Lung microvascular endothelial cell (primary cell): ENCODE measurements at regions not wholly inside any gene's neighbourhood (a gene's known extent, or its start where the extent isn't known, plus 50 kb on each side); places are given as distances from the start of the nearest gene placed in this dataset.
"Not testable (repeated sequence)": the region's sequence is repeated elsewhere in the genome, so short reads cannot be mapped to it uniquely, and the experiment has no call there.

ENCODE experiments used
- DNase-seq, 2 donors: peaks; one replicate each; pipeline versions ENCODE4 v3.0.0 to v3.0.0-alpha.2; 2010; ENCODE audit warnings: low read depth in 2 of 2

GRCh38 chr11:57047610-57048009, 58.9 kb downstream of the OR5AK2 start:
- no peak for DNase-seq

DNA sequence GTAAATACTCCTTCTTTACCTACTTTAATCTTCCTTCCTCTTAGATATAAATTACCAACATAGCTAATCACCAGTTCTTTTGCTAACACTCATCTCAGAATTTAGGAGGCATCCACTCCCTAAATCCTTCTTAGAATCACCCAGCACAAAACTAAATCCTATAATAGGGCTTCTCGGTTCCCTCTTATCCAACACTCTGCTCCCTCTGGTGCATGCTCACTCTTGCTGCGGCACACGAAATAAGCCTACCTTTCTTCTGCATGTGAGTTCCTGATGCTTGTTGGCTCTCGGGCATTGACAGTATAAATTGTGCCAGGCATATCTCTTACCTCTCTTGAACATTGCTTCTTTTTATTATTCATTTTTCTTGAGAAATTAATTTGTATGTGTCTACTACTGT, 61.0 kb downstream of the OR5AK2 start:
- DNase-seq, result no peak

GRCh38 chr11:57054817-57055216, 66.1 kb downstream of the OR5AK2 start:
- DNase-seq, result no peak

DNA sequence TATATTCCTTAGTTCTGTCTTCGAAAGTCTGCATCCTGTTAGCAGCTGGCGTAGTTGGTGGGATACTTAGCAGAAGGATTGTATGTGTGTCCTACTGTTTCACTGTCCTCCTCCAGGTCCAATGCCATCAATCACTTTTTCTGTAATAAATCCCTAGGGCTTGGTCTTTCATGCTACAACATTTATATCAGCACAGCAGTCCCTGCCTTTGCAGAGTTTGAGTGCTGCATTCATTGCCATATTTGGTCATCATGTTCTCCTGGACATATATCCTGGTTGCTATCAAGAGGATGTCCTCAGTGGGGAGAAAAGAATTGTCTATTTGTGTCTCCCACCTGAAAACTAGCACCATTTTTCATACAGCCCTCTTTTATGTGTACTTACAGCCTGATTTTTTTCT, 67.0 kb downstream of the OR5AK2 start:
- DNase-seq, result no peak

DNA sequence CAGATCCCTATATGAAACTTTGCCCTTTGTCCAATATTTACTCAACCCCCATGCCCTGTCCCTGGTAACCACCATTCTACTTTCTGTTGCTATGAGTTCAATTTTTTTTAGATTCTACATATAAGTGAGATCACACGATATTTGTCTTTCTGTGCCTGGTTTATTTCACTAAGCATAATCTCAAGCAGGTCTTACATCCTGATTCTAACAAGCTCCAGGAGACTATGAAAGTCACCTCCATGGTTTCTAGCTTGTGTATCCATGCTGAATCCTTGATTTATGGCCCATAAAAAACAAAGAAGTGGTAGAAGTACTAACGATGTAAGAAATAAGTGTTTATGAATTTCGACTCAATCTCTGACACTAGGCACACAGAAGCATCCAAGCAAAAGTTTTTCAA, 68.0 kb downstream of the OR5AK2 start:
- DNase-seq, result no peak

- no peak for DNase-seq
Observed at GRCh38 chr11:57057561-57057960, 68.8 kb downstream of the OR5AK2 start.

GRCh38 chr11:57062957-57063356, 74.2 kb downstream of the OR5AK2 start:
- DNase-seq, result not testable (repeated sequence)

DNA sequence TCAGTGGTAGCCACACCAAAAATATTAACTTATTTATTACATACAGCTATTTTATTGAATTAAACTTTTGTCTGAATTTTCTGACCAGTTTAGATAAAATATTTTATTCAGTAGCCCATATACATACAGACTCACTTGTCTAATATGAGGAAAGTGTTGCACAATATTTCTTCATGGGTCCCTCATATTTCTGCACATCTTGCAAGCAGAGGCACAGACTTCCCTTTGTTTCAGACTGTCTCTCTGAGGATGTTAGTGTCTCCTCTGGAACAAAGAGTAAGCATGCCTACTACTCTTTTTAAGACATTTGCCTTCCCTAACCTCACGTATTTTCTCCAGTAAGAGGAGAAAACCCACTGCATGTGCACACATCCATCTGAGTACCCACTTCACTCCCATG, 81.2 kb downstream of the OR5AK2 start:
- no peak for DNase-seq

GRCh38 chr11:57071829-57072228, 83.1 kb downstream of the OR5AK2 start:
- peak in 1 of 2 donors; percentile 66 for DNase-seq

- DNase-seq, result peak in 1 of 2 donors; percentile 95
Observed at GRCh38 chr11:57072640-57073039, 83.9 kb downstream of the OR5AK2 start.

DNA sequence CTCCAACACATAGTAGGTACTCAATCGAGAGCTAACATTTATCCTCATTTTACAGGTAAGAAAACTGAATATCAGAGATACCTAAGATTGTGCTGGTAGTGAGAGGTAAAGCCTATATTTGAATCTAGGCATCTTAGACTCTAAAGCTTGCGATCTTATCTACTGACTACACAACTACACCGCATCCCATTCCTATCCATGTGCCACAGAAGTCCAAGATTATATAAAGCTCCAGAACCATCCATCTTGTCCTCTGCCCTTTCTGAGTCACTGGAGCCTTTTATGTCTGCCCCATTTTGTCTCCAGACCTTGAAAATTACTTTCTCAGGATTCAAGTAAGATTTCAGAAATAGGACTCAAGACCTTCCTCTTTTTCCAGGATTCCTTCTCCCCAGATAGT, 84.4 kb downstream of the OR5AK2 start:
- DNase-seq, result peak in 1 of 2 donors; percentile 26

- no peak for DNase-seq
Observed at GRCh38 chr11:57081356-57081755, 92.6 kb downstream of the OR5AK2 start.

DNA sequence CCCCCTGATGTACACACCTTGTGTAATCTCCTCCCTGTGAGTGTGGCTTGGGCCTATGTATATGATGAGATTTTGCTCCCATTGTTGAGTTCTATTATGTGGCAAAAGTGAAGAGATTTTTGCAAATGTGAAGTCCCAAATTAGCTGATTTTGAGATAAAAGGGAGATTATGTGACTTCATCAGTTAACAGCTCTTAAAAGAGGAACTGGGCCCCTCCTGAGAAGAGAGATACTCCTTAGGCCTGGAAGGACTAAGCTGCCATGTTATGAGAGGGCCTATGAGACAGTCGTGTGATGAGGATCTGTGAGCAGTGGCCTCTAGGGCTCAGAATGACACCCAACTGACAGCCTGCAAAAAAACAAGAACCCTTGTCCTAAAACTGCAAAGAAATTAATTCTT, 93.4 kb downstream of the OR5AK2 start:
- DNase-seq, result no peak

GRCh38 chr11:57083641-57084385, 95.1 kb downstream of the OR5AK2 start:
- DNase-seq, result no peak

DNA sequence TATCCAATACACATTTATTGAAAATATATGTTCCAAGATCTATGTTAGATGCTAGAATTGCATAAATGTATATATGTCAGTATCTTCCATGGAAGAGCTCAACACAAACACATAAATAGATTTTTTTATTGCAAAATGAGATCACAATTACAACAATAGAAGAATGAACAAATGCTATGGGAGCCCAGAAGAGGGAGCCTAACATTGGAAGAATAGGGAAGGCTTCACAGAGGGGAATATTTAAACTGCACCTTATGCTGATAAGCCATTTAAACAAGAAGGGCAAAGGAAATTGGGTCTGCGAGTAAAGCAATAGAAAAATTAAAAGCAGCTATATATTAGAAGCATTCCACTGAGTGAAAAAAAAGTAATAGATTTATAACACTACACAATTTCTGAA, 96.1 kb upstream of the LRRC55 start:
- no peak for DNase-seq

- no peak for DNase-seq
Observed at GRCh38 chr11:57087991-57088390, 93.8 kb upstream of the LRRC55 start.

DNA sequence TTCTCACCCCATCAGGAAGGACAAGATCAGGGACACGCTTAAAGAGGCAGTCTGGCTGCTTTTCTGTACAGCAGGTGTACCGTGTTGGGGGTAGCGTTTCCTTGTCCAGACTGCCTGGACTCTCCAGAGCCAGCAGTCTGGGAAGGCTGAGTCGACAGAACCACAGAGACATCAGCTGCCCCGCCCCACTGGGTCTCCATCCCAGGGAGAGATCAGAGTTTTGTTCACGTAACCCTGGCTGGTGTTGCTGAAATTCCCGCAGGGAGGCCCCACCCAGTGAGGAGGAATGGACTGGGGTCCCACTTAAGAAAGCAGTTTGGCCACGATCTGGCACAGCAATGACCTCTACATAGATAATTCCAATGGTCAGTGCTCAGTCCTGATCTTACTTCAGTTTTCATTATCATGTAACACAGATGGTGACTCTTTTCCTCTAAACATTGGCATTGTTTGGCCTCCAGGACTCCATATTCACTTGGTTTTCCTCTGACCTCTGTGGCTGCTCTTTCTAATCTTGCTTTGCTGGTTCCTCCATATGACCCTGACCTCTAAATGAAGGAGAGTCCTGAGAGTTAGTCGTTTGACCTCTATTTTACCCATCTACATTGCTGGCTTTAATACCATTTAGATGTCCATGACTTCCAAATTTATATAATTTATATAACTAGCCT, 89.6 kb upstream of the LRRC55 start:
- no peak for DNase-seq

DNA sequence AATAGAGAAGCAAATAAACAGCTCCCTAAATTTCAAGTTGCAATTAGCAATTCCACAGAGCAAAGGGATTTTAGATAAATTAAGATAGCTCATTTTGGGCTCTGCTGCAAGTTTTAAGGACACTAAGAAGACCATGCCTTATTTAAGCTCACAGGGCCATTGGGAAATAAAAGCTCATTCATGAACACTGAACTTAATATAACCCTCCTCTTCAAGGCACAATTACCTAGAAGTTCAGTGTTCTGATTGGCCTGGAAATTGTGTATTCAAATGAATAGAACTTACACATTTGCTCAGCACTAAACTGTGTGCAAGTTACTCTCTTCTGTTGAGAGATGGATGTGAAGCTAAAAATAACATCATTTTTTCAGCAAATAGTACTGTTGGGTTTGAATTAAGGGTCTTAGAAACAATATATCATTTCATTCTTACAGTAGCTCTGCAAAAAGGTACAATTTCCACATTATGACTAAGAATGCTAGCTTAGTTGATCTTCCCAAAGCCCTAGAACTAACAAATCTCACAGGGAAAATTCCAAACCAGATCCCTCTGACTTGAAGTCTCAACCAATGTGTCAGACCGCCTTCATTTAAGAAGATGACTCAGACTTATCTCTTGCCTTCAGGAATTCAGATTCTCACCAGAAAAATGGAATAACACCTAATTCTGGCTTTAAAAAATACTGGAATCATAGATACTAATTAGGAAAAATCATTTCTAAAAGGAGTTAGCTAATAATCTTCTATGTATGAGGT, 87.4 kb upstream of the LRRC55 start:
- DNase-seq, result no peak

GRCh38 chr11:57095417-57095816, 86.3 kb upstream of the LRRC55 start:
- no peak for DNase-seq

DNA sequence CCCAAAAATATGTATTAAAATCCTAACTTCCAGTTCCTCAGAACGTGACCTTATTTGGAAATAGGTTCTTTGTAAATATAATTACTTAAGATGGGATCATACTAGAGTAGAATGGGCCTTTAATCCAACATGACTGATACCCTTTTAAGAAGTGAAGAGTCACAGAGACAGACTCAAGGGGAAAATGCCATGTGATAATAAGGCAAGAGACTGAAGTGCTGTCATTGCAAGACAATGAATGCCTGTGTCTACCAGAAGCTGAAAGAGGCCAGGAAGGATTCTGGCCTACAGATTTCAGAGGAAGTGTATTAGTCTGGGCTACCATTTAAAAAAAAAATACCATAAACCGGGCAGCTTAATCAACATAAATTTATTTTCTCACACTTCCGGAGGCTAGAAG, 85.9 kb upstream of the LRRC55 start:
- DNase-seq, result no peak

- DNase-seq, result no peak
Observed at GRCh38 chr11:57097149-57097548, 84.6 kb upstream of the LRRC55 start.

DNA sequence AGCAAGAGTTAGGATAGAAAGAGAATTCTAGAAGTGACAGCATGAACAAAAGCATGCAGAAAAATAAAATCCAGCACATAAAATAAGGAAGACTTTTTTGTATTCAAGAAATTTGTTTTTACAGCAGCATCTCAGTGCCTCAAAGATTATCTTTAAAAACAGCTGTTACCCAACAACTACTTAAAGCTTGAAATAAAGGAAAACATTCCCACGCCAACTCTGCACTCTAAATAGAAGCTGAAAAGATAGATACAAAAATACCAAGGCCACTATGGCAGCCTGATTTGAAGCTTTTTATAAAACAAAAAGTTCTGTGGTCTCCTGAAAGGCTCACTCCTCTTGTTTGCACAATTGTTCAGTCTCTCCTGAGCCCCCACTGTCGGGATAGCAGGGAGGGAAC, 83.6 kb upstream of the LRRC55 start:
- no peak for DNase-seq
